Fibroblast of skin of scalp (primary cell): ENCODE measurements at regions not wholly inside any gene's neighbourhood (a gene's known extent, or its start where the extent isn't known, plus 50 kb on each side); places are given as distances from the start of the nearest gene placed in this dataset.

Source experiments
- DNase-seq: peaks from one replicate; pipeline ENCODE4 v3.0.0-alpha.2; 2013

DNA sequence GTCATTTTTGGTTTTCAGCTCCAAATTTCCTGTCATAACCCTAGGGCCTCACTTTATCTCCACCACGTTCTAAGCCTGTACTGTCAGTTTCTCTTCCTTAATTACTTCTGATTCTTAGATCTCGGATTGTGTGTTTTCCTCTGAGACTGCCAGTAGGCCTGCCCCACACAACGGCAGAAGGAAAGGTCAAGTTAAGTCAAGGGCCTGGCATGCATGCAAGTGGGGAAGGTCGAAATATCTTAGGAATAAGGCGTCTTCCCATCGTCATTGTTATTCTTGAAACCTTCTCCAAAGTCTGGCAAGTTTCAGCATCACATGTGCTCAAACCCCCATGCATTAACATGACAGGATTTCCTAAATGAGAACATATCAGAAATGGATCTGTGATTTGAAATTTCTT is 203.5 kb upstream of the TSHZ2 start:
- no peak for DNase-seq

- DNase-seq = no peak
Observed at GRCh38 chr20:52766645-52767435, 205.3 kb upstream of the TSHZ2 start.

GRCh38 chr20:52763321-52763853 is 208.8 kb upstream of the TSHZ2 start:
- no peak for DNase-seq

- DNase-seq = no peak
Observed at GRCh38 chr20:52761867-52762266, 210.3 kb upstream of the TSHZ2 start.

DNA sequence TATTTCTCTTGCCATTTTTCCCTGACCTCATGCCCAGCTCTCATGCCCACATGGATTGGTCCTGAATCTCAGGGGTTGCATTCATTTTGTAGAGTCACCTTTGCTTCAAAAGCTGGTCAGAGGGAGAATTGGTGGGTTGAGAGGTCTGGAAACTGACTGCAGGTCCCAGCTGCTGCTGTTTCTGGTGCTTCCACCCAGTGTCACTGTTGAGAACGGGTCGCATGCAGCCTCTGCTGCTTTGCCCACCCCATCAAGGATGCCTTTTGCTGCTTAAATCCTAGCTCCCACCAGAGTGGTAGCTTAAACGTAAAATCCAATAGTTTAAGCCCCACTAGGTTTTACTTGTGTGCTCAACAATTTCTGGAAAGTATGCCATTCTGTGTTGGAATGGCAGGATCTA is 211.4 kb upstream of the TSHZ2 start:
- DNase-seq = no peak

- DNase-seq = no peak
Observed at GRCh38 chr20:52757411-52757810, 214.7 kb upstream of the TSHZ2 start.

DNA sequence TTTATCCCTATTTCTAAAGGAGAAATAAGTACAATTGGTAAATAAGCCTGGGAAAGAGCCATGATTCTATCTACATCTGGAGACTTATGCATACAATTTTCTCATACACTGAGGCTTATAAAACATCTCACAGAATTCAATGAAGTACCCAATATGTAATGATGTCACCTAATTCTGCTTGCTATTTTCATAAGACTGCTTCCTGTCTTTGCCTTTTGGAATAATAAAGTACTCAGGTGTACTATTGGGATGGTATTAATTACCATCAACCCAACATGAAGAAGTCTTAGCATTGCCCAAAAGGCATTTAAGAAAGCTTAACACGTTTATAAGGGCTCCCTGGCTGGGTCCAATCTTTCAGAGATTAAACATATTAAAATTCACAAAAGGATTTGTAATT is 216.4 kb upstream of the TSHZ2 start:
- no peak for DNase-seq

- no peak for DNase-seq
Observed at GRCh38 chr20:52754366-52754765, 217.8 kb upstream of the TSHZ2 start.

DNA sequence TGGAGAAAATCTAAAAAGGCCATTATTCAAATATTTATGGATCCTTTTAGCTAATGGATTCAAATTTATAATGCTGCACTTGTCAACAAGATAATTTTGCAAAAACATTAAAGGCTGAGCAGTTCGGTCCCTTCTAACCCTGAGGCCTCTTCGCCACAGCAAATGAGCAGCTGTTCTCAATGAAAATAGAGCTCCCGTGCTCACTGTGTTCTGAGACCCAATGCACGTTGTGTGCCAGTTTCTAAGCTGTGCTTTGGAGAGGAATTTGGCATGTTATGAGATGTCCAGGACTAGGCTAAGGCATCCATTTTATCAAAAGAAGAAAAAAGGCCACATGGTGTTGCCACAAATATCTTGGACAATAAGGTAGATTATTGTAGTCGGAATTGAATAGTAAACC is 220.1 kb upstream of the TSHZ2 start:
- DNase-seq = no peak

- DNase-seq = no peak
Observed at GRCh38 chr20:52751571-52751970, 220.6 kb upstream of the TSHZ2 start.

GRCh38 chr20:52749938-52750337 is 222.2 kb upstream of the TSHZ2 start:
- no peak for DNase-seq

DNA sequence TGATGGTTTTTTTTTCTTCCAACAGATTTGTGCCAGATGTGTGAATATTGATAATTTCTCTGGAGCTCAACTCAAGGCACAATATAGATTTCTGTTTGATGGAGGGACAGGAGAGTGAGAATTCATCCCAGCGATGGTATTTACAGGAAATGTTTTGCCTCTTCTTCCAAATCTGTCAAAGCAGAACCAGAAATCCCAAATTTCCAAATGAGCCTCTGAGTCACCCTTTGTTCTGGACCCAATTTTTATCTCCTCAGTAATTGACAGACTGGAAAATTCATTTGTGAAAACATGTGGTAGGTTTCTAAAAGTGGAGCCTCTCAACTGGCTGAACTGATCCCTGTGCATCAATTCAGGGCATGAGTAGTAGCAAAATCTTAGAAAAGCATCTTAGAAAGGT is 223.2 kb upstream of the TSHZ2 start:
- DNase-seq = no peak

DNA sequence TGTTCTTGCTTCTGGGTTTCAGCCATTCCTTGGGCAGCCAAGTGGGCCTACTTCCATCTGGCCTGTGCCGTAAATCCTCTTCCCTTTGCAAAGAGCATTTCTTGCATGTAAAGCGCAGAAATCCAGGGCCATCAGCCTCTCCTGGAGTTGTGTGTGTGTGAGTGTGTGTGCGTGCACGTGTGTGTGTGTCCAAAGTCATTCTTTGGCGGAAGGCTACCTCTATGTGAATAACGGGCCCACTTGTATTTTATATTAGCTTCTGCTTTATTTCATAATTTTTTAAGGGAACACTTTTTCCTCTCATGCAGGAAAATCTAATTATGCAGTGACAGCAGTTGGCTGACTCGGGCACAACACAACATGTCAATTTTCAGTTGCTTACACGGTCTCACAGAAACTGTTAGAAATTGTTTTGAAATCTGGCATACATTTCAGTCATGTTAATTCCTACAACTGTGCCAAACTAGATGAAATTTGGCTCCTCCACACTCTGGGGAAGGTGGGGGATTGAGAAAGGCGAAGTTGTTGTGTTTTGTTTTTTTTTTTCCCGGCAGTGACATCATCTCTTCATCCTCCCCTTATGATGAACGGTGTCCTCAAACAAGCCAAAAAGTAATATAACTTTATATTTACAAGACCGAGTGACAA is 223.7 kb upstream of the TSHZ2 start:
- DNase-seq = no peak

GRCh38 chr20:52747845-52748284 is 224.3 kb upstream of the TSHZ2 start:
- no peak for DNase-seq

DNA sequence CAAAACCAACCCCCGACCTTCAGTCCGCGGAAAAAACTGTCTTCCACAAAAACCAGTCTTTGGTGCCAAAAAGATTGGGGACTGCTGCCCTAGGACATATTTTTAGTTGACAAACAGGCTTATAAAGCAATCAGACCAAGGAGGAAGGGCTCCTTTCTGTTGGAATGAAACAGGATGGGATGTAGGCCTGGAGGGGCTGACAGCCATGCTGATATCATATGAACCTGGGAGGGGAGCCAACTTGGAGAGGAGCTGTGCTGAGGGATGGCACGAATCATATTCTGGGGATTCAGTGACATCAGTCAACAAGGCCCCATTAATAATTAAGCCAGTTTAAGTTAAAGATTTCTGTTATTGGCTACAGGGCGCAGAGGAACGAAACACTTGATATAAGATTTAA is 225.4 kb upstream of the TSHZ2 start:
- DNase-seq = peak; percentile 4

DNA sequence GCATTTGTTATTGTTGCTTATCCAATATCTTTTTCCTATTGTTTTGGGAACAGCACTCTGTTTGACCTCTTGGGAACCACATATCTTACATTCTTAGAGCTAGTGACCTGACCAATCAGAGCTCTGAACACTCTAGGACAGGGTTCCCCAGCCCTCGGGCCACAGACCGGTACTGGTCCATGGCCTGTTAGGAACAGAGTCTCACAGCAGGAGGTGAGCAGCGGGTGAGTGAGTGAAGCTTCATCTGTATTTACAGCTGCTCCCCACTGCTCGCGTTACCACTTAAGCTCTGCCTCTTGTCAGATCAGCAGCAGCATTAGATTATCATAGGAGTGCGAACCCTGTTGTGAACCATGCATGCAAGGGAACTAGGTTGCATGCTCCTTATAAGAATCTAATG is 226.0 kb upstream of the TSHZ2 start:
- peak; percentile 3 for DNase-seq

- no peak for DNase-seq
Observed at GRCh38 chr20:52744441-52744840, 227.7 kb upstream of the TSHZ2 start.

DNA sequence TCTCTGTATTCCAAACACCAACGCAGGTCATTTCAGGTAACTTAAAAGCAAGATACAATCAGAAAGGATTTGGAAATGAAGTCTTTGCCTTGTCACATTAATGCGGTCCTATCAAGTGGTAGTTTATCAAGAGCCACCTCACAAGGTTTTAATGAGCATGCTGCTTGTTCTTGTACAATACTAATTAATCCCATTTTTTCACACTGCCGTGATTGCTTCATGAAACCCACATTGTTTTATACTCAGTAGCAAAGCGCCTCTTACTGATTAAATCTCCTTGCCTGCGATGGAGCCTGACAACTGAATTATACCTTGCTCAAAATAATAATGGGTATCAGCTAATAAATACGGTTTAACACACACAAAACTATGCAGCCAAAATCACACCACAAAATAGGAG is 234.1 kb upstream of the TSHZ2 start:
- DNase-seq = no peak

- no peak for DNase-seq
Observed at GRCh38 chr20:52736507-52736906, 235.7 kb upstream of the TSHZ2 start.

- no peak for DNase-seq
Observed at GRCh38 chr20:52731093-52731492, 241.1 kb upstream of the TSHZ2 start.

DNA sequence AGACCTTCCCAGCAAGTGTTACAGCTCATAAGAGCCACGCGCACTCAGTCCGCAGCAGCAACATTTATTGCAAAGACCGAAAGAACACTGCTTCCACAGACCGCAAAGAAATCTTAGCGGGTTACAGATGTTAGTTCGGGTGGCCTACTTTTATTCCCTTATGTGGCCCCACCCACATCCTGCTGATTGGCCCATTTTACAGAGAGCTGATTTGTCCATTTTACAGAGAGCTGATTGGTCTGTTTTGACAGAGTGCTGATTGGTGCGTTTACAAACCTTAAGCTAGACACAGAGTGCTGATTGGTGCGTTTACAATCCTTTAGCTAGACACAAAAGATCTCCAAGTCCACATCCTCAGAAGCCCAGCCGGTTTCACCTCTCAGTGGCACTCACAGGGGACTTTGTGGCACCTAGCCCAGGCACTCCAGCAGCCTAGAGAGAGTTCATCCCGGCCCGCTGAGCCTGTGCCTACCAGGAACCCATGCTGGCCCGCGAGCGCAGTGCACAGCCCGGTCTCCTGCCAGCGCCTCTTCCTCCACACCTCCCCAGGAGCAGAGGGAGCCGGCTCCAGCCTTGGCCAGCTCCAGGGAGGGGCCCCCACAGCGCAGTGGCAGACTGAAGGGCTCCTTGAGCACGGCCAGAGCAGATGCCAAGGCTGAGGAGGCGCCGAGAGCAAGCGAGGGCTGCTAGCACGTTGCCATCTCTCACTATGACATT is 244.3 kb upstream of the TSHZ2 start:
- no peak for DNase-seq

GRCh38 chr20:52724541-52724940 is 247.6 kb upstream of the TSHZ2 start:
- no peak for DNase-seq

DNA sequence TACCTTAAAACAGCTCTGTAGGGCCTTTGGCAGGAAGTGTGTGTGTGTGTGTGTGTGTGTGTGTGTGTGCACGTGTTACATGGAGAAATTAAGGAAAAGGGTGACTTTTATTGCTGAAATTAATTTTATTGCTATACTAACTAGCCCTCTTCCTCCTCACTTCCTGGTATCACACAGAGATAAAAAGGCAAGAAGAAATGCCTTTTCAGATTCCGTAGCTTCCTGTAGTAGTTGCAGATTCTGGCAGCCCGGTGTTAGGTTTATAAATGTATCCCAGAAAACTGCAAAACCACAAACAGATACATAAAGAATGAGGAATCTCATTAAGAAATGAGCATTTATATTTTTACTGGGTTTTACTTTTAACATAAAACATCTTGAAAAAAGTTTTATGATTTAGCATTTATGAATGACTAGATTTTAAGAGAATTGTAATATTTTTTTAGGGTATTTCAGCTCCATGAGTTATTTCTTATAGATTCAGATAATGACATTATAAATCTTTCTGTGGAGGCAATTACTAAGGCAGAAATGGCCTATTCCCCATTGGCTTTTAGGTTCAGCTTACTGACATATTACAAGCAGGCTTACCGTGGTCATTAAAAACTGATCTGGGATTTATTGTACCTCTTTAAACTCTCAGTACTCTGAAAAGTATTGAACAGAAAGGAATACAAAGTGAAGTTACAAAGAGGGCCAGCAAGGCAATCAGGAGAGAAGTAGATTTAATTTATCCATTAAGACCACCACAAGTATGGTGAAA is 249.1 kb upstream of the TSHZ2 start:
- no peak for DNase-seq
